ENCODE measurements at regions not wholly inside any gene's neighbourhood (a gene's known extent, or its start where the extent isn't known, plus 50 kb on each side); places are given as distances from the start of the nearest gene placed in this dataset.

- 36 to 58% (median 44%) methylated on average over 3 of the region's 3 CpGs for WGBS, 5 donors
- H3K27ac ChIP-seq, result no peak overlapping the region
- H3K4me1 ChIP-seq, result no peaks in the 10 kb centered on the region
- intact Hi-C loops (cut with DNase I; ENCODE audit: low total_unique reads), result no loop called here
- no peak overlapping the region for H3K4me3 ChIP-seq
- peaks cover 0 to 11% (median 3%) of the 10 kb centered on the region in 8 donors for H3K9me3 ChIP-seq
- no peaks in the 10 kb centered on the region for H3K27me3 ChIP-seq (replicated peaks in 1 of 7)
- DNase-seq, result no peak
- TF ChIP-seq CTCF (IDR thresholded peaks at IDR 0.05 in 8 of 11, conservative IDR thresholded peaks at IDR 0.05 in 3 of 11) (no peak), POLR2AphosphoS5 (IDR thresholded peaks at IDR 0.05) (no peak), POLR2A (IDR thresholded peaks at IDR 0.05) (no peak)
- H3K36me3 ChIP-seq, result no peaks in the 10 kb centered on the region
Observed at GRCh38 chr12:126316411-126316810, 1251.2 kb downstream of the AACS start.

- TF ChIP-seq CTCF (IDR thresholded peaks at IDR 0.05 in 8 of 11, conservative IDR thresholded peaks at IDR 0.05 in 3 of 11) (no peak), POLR2AphosphoS5 (IDR thresholded peaks at IDR 0.05) (no peak), POLR2A (IDR thresholded peaks at IDR 0.05) (no peak)
- Histone ChIP-seq H3K4me1 (no peaks in the 10 kb centered on the region), H3K27me3 (replicated peaks in 1 of 7) (no peaks in the 10 kb centered on the region), H3K9me3 (peaks cover 0 to 18% (median 0%) of the 10 kb centered on the region in 8 donors), H3K36me3 (no peaks in the 10 kb centered on the region), H3K4me3 (no peak overlapping the region), H3K27ac (no peak overlapping the region)
- 65 to 81% (median 76%) methylated on average over 7 of the region's 7 CpGs for WGBS, 5 donors
- intact Hi-C loops (cut with DNase I; ENCODE audit: low total_unique reads), result no loop called here
- no peak for DNase-seq
Observed at GRCh38 chr12:126337556-126338441, 1272.6 kb downstream of the AACS start.

- no peak for DNase-seq
- Histone ChIP-seq H3K27ac (no peak overlapping the region), H3K36me3 (no peaks in the 10 kb centered on the region), H3K4me3 (no peak overlapping the region), H3K27me3 (replicated peaks in 1 of 7) (no peaks in the 10 kb centered on the region), H3K4me1 (no peaks in the 10 kb centered on the region), H3K9me3 (peaks cover 0 to 18% (median 0%) of the 10 kb centered on the region in 8 donors)
- intact Hi-C loops (cut with DNase I; ENCODE audit: low total_unique reads), result no loop called here
- TF ChIP-seq POLR2A (IDR thresholded peaks at IDR 0.05), result no peak
- no peak for TF ChIP-seq POLR2AphosphoS5 (IDR thresholded peaks at IDR 0.05)
- TF ChIP-seq CTCF (IDR thresholded peaks at IDR 0.05 in 8 of 11, conservative IDR thresholded peaks at IDR 0.05 in 3 of 11), result no peak
- WGBS, 5 donors, result 59 to 78% (median 69%) methylated on average over 1 of the region's 1 CpG
Observed at GRCh38 chr12:126342866-126343265, 1277.6 kb downstream of the AACS start.

- Histone ChIP-seq H3K27ac (no peak overlapping the region), H3K36me3 (no peaks in the 10 kb centered on the region), H3K4me3 (no peak overlapping the region), H3K9me3 (peaks cover 0 to 18% (median 0%) of the 10 kb centered on the region in 8 donors), H3K4me1 (no peaks in the 10 kb centered on the region), H3K27me3 (replicated peaks in 1 of 7) (no peaks in the 10 kb centered on the region)
- intact Hi-C loops (cut with DNase I; ENCODE audit: low total_unique reads), result no loop called here
- DNase-seq, result no peak
- WGBS, 5 donors, result 73 to 82% (median 77%) methylated on average over 3 of the region's 3 CpGs
- TF ChIP-seq CTCF (IDR thresholded peaks at IDR 0.05 in 8 of 11, conservative IDR thresholded peaks at IDR 0.05 in 3 of 11) (no peak), POLR2A (IDR thresholded peaks at IDR 0.05) (no peak), POLR2AphosphoS5 (IDR thresholded peaks at IDR 0.05) (no peak)
Observed at GRCh38 chr12:126343321-126343720, 1278.1 kb downstream of the AACS start.
